Astrocyte (in vitro differentiated cells and primary cell): ENCODE measurements at regions not wholly inside any gene's neighbourhood (a gene's known extent, or its start where the extent isn't known, plus 50 kb on each side); places are given as distances from the start of the nearest gene placed in this dataset.

ENCODE experiments used
- CTCF ChIP-seq: IDR thresholded peaks from 2 replicates; pipeline ENCODE4 v1.5.1; 2011; ENCODE audit warnings: low read depth, mild to moderate bottlenecking, inconsistent platforms, low read length, moderate library complexity; ENCODE audit not compliant: insufficient read depth
- EZH2 ChIP-seq: IDR thresholded peaks from 2 replicates; pipeline ENCODE4 v1.6.1; 2012; ENCODE audit warnings: mild to moderate bottlenecking, low read length, inconsistent platforms; ENCODE audit not compliant: insufficient read depth

- TF ChIP-seq EZH2, result no peak
- TF ChIP-seq CTCF, result no peak
Observed at GRCh38 chr12:94799136-94799535, 148.8 kb upstream of the TMCC3 start.
